Right ventricle myocardium superior (tissue), 1 donor: ENCODE measurements at regions not wholly inside any gene's neighbourhood (a gene's known extent, or its start where the extent isn't known, plus 50 kb on each side); places are given as distances from the start of the nearest gene placed in this dataset.

Experiments used
- ATAC-seq: fragments of 200-7000 bp; cut with Tn5 transposase; one replicate; pipeline ENCODE4 v1.9.1; 2020; ENCODE audit warnings: mild to moderate bottlenecking; ENCODE audit not compliant: poor library complexity
- DNase-seq: peaks from one replicate; pipeline ENCODE4 v3.0.0-alpha.2; 2020
- intact Hi-C: fragments of 100-400 bp; cut with DNase I; formaldehyde crosslinking; loops from one replicate; pipeline ENCODE4 v1.11.2; 2022
- donor health status: DM: no; HTN: yes; CAD: no; lungs with severe emphysema.

DNA sequence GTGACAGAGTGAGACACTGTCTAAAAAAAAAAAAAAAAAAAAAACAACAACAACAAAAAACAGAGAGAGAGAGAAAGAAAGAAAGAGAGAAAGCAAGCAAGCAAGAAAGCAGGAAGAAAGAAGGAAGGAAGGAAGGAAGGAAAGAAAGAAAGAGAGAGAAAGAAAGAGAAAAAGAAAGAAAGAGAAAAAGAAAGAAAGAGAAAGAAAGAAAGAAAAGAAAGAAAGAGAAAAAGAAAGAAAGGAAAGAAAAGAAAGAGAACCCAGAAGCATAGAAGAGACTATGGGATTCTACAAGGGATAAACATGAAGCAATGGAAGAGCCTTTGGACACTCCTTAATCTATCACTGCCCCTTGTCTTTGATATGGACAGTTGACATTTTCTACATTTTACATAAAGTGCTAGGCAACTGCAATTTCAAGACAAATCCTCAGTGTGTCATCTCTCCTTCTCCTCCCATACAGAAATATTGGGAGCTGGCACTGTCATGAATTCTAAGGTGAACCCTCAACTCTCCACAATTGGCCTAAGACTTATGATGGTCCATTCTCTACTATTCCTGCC lies 151.9 kb upstream of the CPM start:
- no peak for ATAC-seq
- intact Hi-C loops, result no loop called here
- DNase-seq, result no peak

DNA sequence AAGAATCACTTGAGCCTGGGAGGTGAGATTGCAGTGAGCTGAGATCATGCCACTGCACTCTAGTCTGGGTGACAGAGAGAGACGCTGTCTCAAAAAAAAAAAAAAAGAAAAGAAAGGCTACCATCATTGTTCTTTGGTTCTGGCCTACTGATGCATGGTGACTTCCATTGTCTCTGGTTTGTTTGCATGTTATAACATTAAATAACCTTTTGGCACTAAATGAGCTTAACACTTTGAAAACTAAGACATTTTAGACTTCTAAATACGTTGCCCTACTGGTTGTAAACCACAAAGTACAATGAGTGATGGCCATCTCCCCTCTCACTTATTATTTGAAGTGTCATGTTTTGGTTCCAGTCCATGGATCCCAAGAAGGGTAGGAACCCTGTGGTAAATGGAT lies 152.9 kb upstream of the CPM start:
- intact Hi-C loops, result no loop called here
- DNase-seq (no peak), ATAC-seq (no peak)

DNA sequence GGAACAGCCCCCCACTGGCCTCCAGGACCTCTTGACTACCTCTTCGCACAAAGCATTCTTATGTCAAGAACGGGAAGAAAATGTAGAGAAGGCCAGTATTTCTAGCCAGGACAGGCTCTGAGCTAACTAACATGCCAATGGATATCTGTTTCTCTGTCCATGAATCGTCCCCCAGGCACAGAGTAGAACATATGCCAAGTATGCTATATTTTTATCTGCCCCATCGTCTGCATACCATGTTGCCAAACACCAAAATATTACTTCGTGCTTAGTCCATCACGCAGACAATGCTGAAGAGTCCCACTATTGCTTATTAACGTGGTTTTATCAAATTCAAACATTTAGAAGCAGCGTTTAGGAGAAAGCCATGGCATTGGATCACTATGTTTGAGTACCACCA lies 151.4 kb upstream of the CPSF6 start:
- intact Hi-C loops, result no loop called here
- ATAC-seq, result no peak
- no peak for DNase-seq

DNA sequence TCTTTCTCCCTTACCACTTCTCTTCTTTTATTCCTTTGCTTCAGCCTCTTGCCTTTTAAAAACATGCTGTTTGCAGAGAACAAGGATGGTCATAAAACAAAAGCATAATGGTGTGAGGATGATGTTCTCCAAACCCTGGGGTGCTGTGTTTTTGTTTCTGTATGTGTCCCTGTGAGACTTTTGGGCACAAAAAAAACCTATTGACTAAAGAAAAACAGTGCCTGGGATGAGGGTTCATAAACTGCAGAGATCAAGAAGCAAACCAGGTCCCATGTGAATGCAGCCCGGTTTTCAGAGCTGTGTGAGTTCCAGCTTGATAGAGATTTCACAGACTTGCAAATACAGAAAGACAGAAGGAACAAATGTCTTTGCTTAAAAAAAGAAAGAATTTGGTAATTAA lies 148.6 kb upstream of the CPSF6 start:
- ATAC-seq (no peak), DNase-seq (no peak)
- intact Hi-C loops, result no loop called here

DNA sequence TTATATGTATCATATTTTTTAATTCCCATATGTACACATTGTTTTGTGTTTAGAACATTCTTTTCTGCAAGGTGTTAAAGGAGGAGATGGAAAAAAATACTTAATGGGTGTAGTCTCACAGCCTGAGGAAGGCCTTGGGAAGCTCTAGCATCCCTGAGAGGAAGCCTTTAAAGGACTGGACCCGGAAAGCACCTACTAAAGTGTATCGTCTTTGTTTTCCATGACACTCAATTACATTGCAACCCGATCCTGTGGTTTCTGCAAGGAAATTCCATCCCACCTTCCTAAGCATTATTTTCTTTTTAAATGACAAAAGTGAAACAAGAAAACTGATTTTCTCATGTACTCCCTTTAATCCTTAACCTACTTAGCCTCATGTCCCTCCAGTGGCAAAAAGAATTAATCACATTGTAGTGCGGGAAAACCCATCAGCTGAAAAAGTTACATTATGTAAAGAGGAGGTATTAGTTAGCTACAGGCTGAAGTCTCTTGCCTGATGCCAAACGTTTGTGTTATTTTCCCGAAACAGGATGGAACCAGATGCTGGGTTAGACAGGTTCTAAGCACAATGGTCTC lies 147.8 kb upstream of the CPSF6 start:
- intact Hi-C loops, result no loop called here
- ATAC-seq (no peak), DNase-seq (no peak)

DNA sequence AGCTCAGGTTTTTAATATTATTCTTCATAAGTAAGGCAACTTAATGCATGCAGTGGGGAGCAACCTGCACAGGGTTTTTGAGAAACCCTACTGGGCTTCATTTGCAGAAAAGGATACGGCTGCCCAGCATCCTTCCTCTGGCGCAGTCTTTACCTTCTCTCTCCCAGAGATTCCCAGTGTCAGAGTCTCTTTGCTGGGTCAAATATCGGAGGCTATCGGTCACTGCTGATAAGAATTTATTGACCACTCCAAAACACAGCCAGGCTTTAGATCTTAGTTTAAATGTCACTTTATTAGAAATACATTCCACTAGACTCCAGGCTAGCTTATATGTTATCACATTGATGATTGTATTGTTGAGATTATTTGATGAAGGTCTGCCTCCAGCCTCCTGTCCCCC lies 147.2 kb upstream of the CPSF6 start:
- DNase-seq (no peak), ATAC-seq (no peak)
- intact Hi-C loops, result no loop called here

DNA sequence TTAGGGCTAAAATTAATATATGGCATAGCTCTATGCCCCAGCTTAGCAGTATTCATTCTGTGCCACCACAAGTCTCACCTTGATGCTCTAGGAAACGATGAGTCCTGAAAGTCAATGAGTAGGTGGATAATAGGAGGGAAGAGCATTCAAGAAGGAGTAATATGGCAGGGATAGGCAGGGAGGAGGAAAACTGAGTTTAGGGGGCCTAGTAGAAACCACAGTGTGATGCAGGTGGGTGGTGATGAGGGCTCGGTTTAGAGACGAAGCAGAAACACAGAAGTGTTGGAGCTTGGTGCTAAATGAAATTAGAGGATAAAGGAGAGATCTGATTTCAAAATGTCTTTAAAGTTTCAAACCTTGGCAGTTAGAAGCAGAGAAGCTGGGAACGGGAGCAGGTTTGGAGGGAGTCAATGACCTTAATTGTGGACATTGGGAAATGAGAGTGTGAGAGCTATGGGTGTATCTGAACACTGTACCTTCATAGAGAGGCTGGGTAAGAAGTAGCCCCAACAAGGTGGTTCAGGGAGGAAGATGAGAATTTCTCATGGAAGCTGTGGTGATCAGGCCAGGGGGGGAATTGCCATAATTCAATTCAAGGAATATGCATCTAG lies 144.7 kb upstream of the CPSF6 start:
- intact Hi-C loops, result no loop called here
- no peak for ATAC-seq
- no peak for DNase-seq

DNA sequence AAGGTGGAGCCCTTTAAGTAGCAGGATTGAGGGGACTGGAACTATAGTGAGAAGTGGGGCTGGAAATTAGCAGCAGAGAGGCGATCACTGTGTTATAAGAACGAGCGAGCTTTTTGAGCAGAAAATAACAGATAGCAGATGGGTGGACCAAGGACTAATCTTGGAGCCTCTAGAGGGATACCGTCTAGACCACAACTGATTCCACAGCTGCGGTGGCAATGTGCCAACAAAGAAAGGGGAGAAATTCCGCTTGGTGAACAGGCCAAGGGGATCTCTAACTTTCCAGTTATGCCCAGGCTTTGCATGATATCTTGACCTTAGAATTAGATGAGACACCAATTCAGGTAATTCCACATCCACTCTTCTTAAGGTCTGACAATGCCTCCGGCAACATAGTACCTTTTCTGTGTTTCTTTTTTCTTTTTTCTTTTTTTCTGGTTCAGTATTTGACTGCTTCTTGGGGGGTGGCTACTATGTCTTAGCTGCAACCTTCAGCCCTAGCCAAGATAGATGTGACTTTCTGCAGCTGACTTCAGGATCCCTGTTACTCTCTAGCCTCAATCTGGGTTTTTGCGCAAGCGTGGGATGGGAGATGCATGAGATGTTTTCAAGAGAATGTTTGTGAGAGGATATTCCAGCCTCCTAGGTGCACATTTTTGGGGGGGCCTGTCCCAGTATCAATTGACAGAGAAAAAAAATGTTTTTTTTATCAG lies 143.4 kb upstream of the CPSF6 start:
- intact Hi-C loops, result no loop called here
- no peak for ATAC-seq
- no peak for DNase-seq

DNA sequence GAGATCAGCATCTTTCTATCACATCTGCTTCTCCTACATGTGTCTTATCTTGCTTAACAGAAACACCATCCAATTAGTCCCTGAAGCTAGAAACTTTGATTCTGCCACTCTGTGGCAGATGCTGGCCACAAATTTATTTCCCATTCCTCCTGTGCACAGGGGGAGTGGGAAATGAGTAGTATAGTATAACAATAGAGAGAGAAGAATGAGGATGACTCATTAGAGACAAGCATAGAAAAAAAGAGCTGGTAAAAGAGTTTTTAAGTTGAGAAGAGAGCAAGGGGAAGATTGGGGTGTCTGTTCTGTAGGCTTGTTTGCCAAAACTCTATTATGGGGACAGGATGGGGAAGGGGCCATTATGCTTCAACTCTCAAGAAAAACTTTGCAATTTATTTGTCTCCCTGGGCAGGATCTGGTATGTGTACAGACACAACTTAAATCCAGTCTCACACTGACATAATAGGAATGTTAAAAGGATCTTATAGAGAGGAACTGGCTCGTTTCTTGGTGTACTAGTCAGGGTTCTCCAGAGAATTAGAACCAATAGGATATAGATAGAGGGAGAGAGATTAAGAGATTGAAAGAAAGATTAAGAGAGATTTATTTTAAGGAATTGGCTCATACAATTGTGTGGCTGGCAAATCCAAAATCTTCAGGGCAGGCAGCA lies 142.6 kb upstream of the CPSF6 start:
- intact Hi-C loops, result no loop called here
- no peak for ATAC-seq
- no peak for DNase-seq

DNA sequence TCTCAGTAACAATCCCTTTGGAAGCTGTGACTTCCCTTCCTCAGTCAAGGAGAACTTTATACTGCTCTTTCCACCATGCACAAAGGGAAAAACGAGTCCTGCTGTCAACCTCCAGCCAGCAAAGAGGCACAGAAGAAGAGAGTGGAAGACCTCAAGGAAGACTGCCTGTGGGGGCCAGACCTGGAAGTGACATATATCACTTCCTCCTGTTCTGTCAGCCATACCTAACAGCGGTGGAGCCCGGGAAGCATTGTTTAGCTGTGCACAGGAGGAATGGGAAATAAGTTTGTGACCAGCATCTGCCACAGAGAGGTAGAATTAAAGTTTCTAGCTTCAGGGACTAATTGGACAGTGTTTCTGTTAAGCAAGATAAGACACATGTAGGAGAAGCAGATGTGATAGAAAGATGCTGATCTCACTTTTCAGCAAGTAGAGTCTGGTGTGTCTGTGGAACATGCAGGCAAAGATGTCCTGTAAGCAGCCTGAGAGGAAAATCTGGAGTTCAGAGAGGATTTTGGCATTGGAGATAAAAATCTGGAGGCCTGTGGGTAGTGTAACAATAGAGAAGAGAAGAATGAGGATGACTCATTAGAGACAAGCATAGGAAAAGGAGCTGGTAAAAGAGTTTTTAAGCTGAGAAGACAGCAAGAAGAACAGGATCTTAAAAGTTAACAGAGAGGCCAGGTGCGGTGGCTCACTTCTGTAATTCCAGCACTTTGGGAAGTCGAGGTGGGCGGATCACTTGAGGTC lies 141.6 kb upstream of the CPSF6 start:
- DNase-seq (no peak), ATAC-seq (no peak)
- intact Hi-C loops, result no loop called here

DNA sequence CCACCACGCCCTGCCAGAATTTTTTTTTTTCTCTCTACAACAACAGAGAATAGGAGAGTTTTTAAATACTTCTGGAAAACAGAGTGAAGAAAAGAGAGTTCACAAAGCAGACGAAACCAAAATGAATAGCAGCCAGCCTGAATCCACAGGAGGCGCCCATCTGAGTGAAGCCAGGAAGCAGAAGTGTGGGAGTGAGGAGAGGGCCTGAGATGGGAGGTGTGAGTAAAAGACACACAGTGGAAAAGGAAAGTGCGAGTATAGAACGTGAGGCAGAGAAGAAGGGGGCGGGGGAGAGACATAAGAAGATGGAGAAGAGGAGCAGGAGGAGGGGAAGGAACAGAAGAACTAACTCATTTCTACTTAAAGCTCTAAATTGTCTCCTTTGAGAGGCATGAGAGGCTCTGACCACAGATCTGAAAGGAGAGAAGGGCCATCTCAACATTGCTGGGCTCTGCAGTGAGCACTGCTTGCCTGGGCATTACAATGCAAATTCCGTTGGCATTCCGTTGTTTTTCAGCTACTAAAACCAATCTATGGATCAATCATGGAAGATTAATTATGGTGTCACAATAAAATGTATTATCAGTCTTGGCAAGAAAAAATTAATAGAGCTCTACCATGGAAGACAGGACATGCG lies 140.1 kb upstream of the CPSF6 start:
- DNase-seq (no peak), ATAC-seq (no peak)
- intact Hi-C loops, result no loop called here

DNA sequence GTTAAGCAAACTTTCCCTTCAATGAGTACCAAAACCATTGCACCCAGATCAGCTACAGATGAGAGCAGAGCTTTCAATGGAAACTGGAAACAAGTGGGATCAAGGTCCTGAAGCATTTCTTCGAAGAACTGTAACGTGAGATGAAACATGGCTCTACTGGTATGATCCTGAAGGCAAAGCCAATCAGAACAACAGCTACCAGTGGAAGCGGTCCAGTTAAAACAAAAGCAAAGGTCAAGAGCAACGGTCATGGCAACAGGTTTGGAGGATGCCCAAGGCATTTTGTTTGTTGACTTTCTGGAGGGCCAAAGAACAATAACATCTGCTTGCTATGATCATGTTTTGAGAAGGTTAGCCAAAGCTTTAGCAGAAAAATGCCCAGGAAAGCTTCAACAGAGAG lies 137.9 kb upstream of the CPSF6 start:
- no peak for DNase-seq
- no peak for ATAC-seq
- intact Hi-C loops, result no loop called here

DNA sequence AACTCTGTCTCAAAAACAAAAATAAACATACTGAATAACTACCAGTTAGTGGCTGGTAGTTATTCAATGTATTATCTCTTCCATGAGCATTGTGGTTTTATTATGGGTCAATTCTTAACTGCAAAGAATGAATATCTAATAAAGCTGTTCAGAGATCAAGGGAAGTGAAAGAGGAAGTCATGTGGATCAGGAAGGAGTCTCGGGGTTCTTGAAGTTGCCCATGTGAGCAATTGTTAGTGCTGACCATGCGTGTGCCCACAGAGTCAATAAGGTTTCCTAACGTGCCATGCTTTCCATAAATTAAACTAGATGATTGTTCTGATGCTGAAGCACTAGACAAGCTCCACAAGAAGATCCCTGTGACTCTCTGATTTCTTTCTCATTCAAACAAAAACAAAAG lies 136.5 kb upstream of the CPSF6 start:
- peak; percentile 58 for ATAC-seq
- intact Hi-C loops, result no loop called here

DNA sequence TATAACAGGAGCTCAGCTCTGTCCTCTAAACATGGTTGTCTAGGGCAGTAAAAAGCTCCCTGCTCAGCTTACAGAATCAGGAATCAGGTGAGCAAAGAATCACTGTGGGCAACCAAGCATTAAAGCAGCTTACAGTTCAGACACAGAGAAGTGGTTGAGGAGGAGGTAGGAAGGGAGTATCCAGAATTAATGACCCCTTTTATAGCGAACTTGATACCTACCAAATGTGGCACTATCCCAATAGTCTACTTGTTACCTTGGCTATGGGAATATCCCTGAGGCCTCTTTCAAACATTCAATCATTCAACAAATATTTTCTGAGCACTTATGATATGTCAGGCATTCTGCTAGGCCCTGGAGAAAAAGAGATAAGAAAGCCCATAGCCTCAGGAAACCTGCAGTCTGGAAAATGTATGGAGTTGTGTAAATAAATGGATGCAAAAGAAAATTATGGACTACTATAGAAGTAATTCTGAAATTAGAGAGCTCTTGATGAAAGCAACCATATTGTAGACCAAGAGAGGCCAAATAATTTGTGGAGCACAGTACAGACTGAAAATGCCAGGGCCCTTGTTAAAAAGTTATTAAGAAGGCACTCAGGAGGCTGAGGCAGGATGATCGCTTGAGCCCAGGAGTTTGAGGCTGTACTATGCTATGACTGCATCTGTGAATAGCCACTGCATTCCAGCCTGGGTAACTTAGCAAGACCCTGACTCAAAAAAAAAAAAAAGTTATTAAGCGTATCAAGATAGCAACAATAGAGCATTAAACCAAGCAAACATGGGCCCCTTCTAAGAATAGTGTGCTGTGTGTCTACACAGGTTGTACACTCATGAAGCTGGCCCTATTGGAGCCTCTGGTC lies 134.0 kb upstream of the CPSF6 start:
- intact Hi-C loops, result no loop called here
- DNase-seq, result no peak
- ATAC-seq, result no peak

More for the DNA sequence above, 136.5 kb upstream of the CPSF6 start:
- DNase-seq, result no peak

DNA sequence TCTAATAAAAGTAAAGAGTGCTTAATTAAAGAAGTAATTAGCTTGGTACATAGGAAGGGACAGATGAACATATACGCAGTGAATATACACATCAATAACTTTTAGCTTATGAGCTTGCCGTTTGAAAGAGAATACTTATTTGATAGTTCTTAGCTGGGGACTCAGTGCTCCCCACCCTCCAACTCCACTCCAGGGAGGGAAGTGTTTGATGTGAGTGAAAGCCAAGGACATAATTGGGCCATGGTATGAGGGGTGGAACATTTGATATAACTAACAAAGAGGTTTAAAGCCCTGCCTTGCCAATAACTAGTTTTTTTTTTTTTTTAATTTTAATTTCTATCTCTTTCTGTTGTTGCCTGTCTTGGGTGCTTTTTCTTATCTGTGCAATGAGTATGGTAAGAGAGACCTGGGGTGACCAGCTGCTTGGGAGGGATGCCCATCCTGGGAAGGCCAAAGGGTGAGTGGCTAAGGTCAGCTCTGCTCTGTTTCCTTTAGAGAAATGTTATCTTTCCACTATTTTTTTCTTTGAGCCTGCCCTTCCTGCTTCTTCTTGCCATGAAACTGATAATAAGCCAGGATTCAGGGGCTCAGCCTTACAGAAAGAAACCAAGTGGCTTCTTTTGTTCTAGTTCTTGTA lies 132.8 kb upstream of the CPSF6 start:
- intact Hi-C loops, result no loop called here
- ATAC-seq (no peak), DNase-seq (no peak)

DNA sequence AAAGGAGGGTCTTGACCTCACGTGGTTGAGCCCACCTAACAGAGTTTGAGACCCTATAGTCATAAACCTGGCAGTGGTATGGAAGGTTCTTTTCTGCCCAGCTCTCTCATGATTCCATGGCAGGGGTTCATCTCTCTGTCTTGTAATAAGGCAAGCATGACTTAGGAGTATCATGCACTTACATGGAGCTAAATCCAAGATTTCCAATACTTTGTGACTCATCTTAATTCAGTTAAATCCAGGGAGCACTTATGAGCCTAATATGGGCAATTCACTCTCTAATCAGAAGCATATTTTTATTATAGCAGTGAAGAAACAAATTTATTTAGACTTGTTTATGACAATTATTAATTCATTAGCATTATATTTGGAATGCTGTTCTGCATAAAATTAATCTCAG lies 131.8 kb upstream of the CPSF6 start:
- no peak for ATAC-seq
- intact Hi-C loops, result no loop called here
- DNase-seq, result no peak

DNA sequence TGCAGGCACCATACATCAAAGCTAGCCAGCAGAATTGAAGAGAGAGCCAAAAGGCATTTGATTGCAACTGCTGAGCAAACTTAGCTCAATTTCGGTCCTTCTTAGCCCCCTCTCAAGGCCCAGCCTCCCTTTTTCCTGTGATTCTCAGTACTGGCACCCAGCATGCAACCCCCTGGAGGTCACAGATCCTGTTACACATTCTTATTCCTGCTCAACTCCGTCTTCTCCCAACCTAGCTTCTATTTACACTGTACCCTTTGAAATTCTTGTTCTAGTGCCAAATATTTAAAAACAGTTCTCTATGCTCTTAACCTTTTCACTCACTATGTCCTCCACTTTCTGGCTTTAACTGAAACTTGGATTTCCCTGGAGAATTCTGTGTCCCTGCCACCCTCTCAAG lies 131.3 kb upstream of the CPSF6 start:
- intact Hi-C loops, result no loop called here
- ATAC-seq, result peak; percentile 63
- DNase-seq, result no peak
